Parathyroid adenoma (tissue), 2 donors: ENCODE measurements at regions not wholly inside any gene's neighbourhood (a gene's known extent, or its start where the extent isn't known, plus 50 kb on each side); places are given as distances from the start of the nearest gene placed in this dataset.

ENCODE experiments used
- H2AFZ ChIP-seq: fragments of 300-600 bp; sonication (generic); one replicate; pipeline ENCODE4 v1.7.0; 2017; ENCODE audit warnings: antibody characterized with exemption, mild to moderate bottlenecking
- H3K27ac ChIP-seq: fragments of 300-600 bp; sonication (generic); one replicate; pipeline ENCODE4 v1.7.0; 2017
- H3K27me3 ChIP-seq: fragments of 300-600 bp; sonication (generic); one replicate; pipeline ENCODE4 v1.7.0; 2017; ENCODE audit warnings: low read length; ENCODE audit not compliant: control insufficient read depth, insufficient read depth
- H3K36me3 ChIP-seq: fragments of 300-600 bp; sonication (generic); one replicate; pipeline ENCODE4 v1.7.0; 2017; ENCODE audit warnings: low read length; ENCODE audit not compliant: control insufficient read depth, insufficient read depth
- H3K4me1 ChIP-seq: fragments of 300-600 bp; sonication (generic); one replicate; pipeline ENCODE4 v1.7.0; 2017; ENCODE audit warnings: control low read depth
- H3K4me2 ChIP-seq: fragments of 300-600 bp; sonication (generic); one replicate; pipeline ENCODE4 v1.7.0; 2017; ENCODE audit warnings: low read length
- H3K4me3 ChIP-seq: fragments of 300-600 bp; sonication (generic); one replicate; pipeline ENCODE4 v1.7.0; 2017; ENCODE audit warnings: low read depth, low read length
- H3K79me2 ChIP-seq: fragments of 300-600 bp; sonication (generic); one replicate; pipeline ENCODE4 v1.7.0; 2017; ENCODE audit warnings: control low read depth
- H3K9ac ChIP-seq: fragments of 300-600 bp; sonication (generic); one replicate; pipeline ENCODE4 v1.7.0; 2017; ENCODE audit warnings: mild to moderate bottlenecking
- H3K9me3 ChIP-seq: fragments of 300-600 bp; sonication (generic); one replicate; pipeline ENCODE4 v1.7.0; 2017; ENCODE audit warnings: low read length; ENCODE audit not compliant: control insufficient read depth
- CTCF ChIP-seq: fragments of 300-600 bp; sonication (generic); IDR thresholded peaks from one replicate; pipeline ENCODE4 v1.7.0; 2017; ENCODE audit warnings: antibody characterized with exemption, mild to moderate bottlenecking
- donor health status: primary hyperparathyroidism.

- Histone ChIP-seq H3K4me3 (no peak overlapping the region), H3K4me1 (no peaks in the 10 kb centered on the region), H3K9ac (no peak overlapping the region), H3K4me2 (no peak overlapping the region), H2AFZ (no peak overlapping the region), H3K27me3 (no peaks in the 10 kb centered on the region), H3K36me3 (no peaks in the 10 kb centered on the region), H3K79me2 (no peaks in the 10 kb centered on the region), H3K27ac (no peak overlapping the region), H3K9me3 (no peaks in the 10 kb centered on the region)
- no peak for TF ChIP-seq CTCF
Observed at GRCh38 chr2:12412898-12413305, 303.8 kb upstream of the TRIB2 start.

- Histone ChIP-seq H2AFZ (no peak overlapping the region), H3K27ac (no peak overlapping the region), H3K4me1 (no peaks in the 10 kb centered on the region), H3K27me3 (no peaks in the 10 kb centered on the region), H3K79me2 (no peaks in the 10 kb centered on the region), H3K4me3 (no peak overlapping the region), H3K9ac (no peak overlapping the region), H3K4me2 (no peak overlapping the region), H3K36me3 (no peaks in the 10 kb centered on the region), H3K9me3 (no peaks in the 10 kb centered on the region)
- no peak for TF ChIP-seq CTCF
Observed at GRCh38 chr2:12415536-12415935, 301.2 kb upstream of the TRIB2 start.

- no peaks in the 10 kb centered on the region for H3K27me3 ChIP-seq
- H3K79me2 ChIP-seq: no peaks in the 10 kb centered on the region
- no peak overlapping the region for H3K4me3 ChIP-seq
- H3K36me3 ChIP-seq: no peaks in the 10 kb centered on the region
- no peaks in the 10 kb centered on the region for H3K9me3 ChIP-seq
- H3K4me2 ChIP-seq: no peak overlapping the region
- no peak overlapping the region for H3K27ac ChIP-seq
- peak; percentile 70 for TF ChIP-seq CTCF
- H3K4me1 ChIP-seq: no peaks in the 10 kb centered on the region
- no peak overlapping the region for H3K9ac ChIP-seq
- no peak overlapping the region for H2AFZ ChIP-seq
Observed at GRCh38 chr2:12416600-12416999, 300.1 kb upstream of the TRIB2 start.

- H2AFZ ChIP-seq: no peak overlapping the region
- no peaks in the 10 kb centered on the region for H3K4me1 ChIP-seq
- H3K79me2 ChIP-seq: no peaks in the 10 kb centered on the region
- no peak overlapping the region for H3K27ac ChIP-seq
- H3K9me3 ChIP-seq: no peaks in the 10 kb centered on the region
- H3K36me3 ChIP-seq: no peaks in the 10 kb centered on the region
- H3K27me3 ChIP-seq: no peaks in the 10 kb centered on the region
- no peak overlapping the region for H3K4me3 ChIP-seq
- H3K9ac ChIP-seq: no peak overlapping the region
- no peak for TF ChIP-seq CTCF
- no peak overlapping the region for H3K4me2 ChIP-seq
Observed at GRCh38 chr2:12417786-12418185, 298.9 kb upstream of the TRIB2 start.

- TF ChIP-seq CTCF: no peak
- H3K79me2 ChIP-seq: no peaks in the 10 kb centered on the region
- H3K9me3 ChIP-seq: no peaks in the 10 kb centered on the region
- no peak overlapping the region for H3K4me2 ChIP-seq
- no peaks in the 10 kb centered on the region for H3K4me1 ChIP-seq
- H3K27ac ChIP-seq: no peak overlapping the region
- no peak overlapping the region for H3K4me3 ChIP-seq
- H3K36me3 ChIP-seq: no peaks in the 10 kb centered on the region
- H2AFZ ChIP-seq: no peak overlapping the region
- no peaks in the 10 kb centered on the region for H3K27me3 ChIP-seq
- no peak overlapping the region for H3K9ac ChIP-seq
Observed at GRCh38 chr2:12419803-12420202, 296.9 kb upstream of the TRIB2 start.
